ENCODE measurements at regions not wholly inside any gene's neighbourhood (a gene's known extent, or its start where the extent isn't known, plus 50 kb on each side); places are given as distances from the start of the nearest gene placed in this dataset.

GRCh38 chr2:150542172-150542571 lies 54.7 kb upstream of the RND3 start:
- H3K27ac ChIP-seq = no peak overlapping the region
- H3K27me3 ChIP-seq (ENCODE audit: insufficient read depth, low read depth) = no peaks in the 10 kb centered on the region
- no peaks in the 10 kb centered on the region for H3K9me2 ChIP-seq (ENCODE audit: insufficient read depth)
- H3K4me2 ChIP-seq = no peak overlapping the region
- H3K4me1 ChIP-seq (replicated peaks; ENCODE audit: insufficient read depth) = no peaks in the 10 kb centered on the region
- H4K20me1 ChIP-seq (ENCODE audit: insufficient read depth) = no peaks in the 10 kb centered on the region
- TF ChIP-seq EZH2 (IDR thresholded peaks at IDR 0.05; ENCODE audit: low read depth) = no peak
- TF ChIP-seq CTCF (conservative IDR thresholded peaks at IDR 0.05) = no peak
- intact Hi-C loops (cut with micrococcal nuclease; ENCODE audit: unreplicated experiment) = no loop called here
- H3F3A ChIP-seq (ENCODE audit: insufficient read depth, low read depth) = no peaks in the 10 kb centered on the region
- POLR2A ChIA-PET (ENCODE audit: unreplicated experiment) = no interaction called here
- no peaks in the 10 kb centered on the region for H3K36me3 ChIP-seq (ENCODE audit: low read depth)
- H3K79me2 ChIP-seq (ENCODE audit: low read depth) = no peaks in the 10 kb centered on the region
- no peak overlapping the region for H2AFZ ChIP-seq
- no peak overlapping the region for H3K4me3 ChIP-seq
- CTCF ChIA-PET = no interaction called here
- no peak for DNase-seq
- no TSS peak for BruUV-seq (replicated peaks)
- 0 out of 2 replicates have a peak, but pooled peaks cover 4% of the 10 kb centered on the region for H3K9me3 ChIP-seq (ENCODE audit: insufficient read depth, low read depth)

- CTCF ChIA-PET = no interaction called here
- intact Hi-C loops (cut with micrococcal nuclease; ENCODE audit: unreplicated experiment) = no loop called here
- BruUV-seq (replicated peaks) = no TSS peak
- Histone ChIP-seq H3K79me2 (ENCODE audit: low read depth) (no peaks in the 10 kb centered on the region), H3K9me3 (ENCODE audit: insufficient read depth, low read depth) (0 out of 2 replicates have a peak, but pooled peaks cover 5% of the 10 kb centered on the region), H3K4me3 (no peak overlapping the region), H2AFZ (no peak overlapping the region), H3K4me2 (no peak overlapping the region), H3K27me3 (ENCODE audit: insufficient read depth, low read depth) (no peaks in the 10 kb centered on the region), H3K4me1 (replicated peaks; ENCODE audit: insufficient read depth) (no peaks in the 10 kb centered on the region), H3K36me3 (ENCODE audit: low read depth) (no peaks in the 10 kb centered on the region), H4K20me1 (ENCODE audit: insufficient read depth) (no peaks in the 10 kb centered on the region), H3F3A (ENCODE audit: insufficient read depth, low read depth) (no peaks in the 10 kb centered on the region), H3K27ac (no peak overlapping the region), H3K9me2 (ENCODE audit: insufficient read depth) (no peaks in the 10 kb centered on the region; the same call in 1 of the 2 replicates)
- POLR2A ChIA-PET (ENCODE audit: unreplicated experiment) = no interaction called here
- TF ChIP-seq CTCF (conservative IDR thresholded peaks at IDR 0.05) (no peak), EZH2 (IDR thresholded peaks at IDR 0.05; ENCODE audit: low read depth) (no peak)
- no peak for DNase-seq
Measured at GRCh38 chr2:150538651-150539201, 51.3 kb upstream of the RND3 start.

All from PC-9 (cell line).